DMS 273 (cell line): ENCODE measurements at regions not wholly inside any gene's neighbourhood (a gene's known extent, or its start where the extent isn't known, plus 50 kb on each side); places are given as distances from the start of the nearest gene placed in this dataset.
A peak's percentile ranks its signal among the peaks of the same experiment; 100 is the strongest.

Experiments used
- DNase-seq: peaks from one replicate; lab custom pipeline; 2025; ENCODE audit not compliant: unreplicated experiment; lab: John Stamatoyannopoulos, UW

GRCh38 chr18:49662506-49662905 lies 100.6 kb downstream of the LIPG start:
- DNase-seq, result no peak

- DNase-seq, result no peak
These were observed 97.1 kb downstream of the LIPG start for GRCh38 chr18:49658823-49659404.

- DNase-seq, result peak; percentile 19
These were observed 94.3 kb downstream of the LIPG start for GRCh38 chr18:49656073-49656692.

- no peak for DNase-seq
These were observed 93.6 kb downstream of the LIPG start for GRCh38 chr18:49655266-49656072.

- DNase-seq, result no peak
These were observed 92.5 kb downstream of the LIPG start for GRCh38 chr18:49654347-49654746.

GRCh38 chr18:49652881-49653724 lies 91.2 kb downstream of the LIPG start:
- peak; percentile 23 for DNase-seq

- no peak for DNase-seq
These were observed 89.2 kb downstream of the LIPG start for GRCh38 chr18:49651033-49651432.

- no peak for DNase-seq
These were observed 88.6 kb downstream of the LIPG start for GRCh38 chr18:49650426-49650891.

- DNase-seq, result peak; percentile 55
These were observed 87.0 kb downstream of the LIPG start for GRCh38 chr18:49648811-49649210.
